ENCODE measurements at regions not wholly inside any gene's neighbourhood (a gene's known extent, or its start where the extent isn't known, plus 50 kb on each side); places are given as distances from the start of the nearest gene placed in this dataset.

DNA sequence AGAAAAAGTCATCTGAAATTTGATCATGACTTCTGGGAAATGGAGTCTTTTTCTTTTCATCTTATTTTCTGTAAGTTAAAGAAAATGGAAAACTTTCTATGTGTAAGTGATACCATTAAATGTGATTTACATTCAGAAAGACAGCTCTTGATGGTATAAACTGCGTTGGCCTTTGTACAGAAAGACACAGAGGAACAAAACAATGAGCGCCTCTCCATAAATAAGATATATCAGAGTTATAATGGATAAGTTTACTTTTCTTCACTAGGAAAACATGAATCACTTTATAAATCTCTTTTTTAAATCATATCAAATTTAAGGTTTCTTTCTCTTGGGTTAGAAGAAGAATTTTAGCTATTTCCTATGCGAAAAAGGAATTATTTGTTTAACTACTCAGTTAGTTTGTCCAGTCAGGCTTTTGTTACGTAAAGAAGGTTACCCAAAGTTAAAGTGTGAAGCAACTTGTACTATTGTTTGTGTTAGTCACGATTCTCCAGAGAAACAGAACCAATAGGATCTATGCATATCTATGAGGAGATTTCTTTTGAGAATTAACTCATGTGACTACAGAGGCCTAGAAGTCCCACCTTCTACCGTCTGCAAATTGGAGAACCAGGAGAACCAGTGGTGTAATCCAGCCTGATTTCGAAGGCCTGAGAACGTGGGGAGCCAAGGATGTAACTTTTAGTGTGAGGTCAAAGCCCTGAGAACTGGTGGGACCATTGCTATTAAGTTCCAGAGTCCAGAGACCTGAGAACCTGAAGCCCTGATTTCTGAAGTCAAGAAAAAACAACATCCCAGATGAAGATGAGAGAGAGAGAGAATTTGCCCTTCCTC lies 295.4 kb upstream of the KCNJ16 start:
- Histone ChIP-seq H3K9me3 (ENCODE audit: low read depth) (no peaks in the 10 kb centered on the region), H3K27ac (no peak overlapping the region), H3K79me2 (ENCODE audit: insufficient read depth) (no peaks in the 10 kb centered on the region), H3K36me3 (ENCODE audit: low read depth) (no peaks in the 10 kb centered on the region), H3K9me2 (ENCODE audit: insufficient read depth) (no peaks in the 10 kb centered on the region), H3F3A (ENCODE audit: insufficient read depth) (no peaks in the 10 kb centered on the region), H4K20me1 (ENCODE audit: insufficient read depth) (no peaks in the 10 kb centered on the region), H3K4me2 (ENCODE audit: unreplicated experiment) (no peak overlapping the region), H2AFZ (no peak overlapping the region), H3K4me3 (no peak overlapping the region), H3K4me1 (ENCODE audit: insufficient read depth) (no peaks in the 10 kb centered on the region), H3K9ac (no peak overlapping the region), H3K27me3 (replicated peaks; ENCODE audit: insufficient read depth) (no peaks in the 10 kb centered on the region)
- no peak for TF ChIP-seq EZH2phosphoT487 (IDR thresholded peaks at IDR 0.05; ENCODE audit: insufficient read depth, low read depth)
- no peak for TF ChIP-seq EZH2 (IDR thresholded peaks at IDR 0.05; ENCODE audit: insufficient read depth, poor library complexity, severe bottlenecking)
- WGBS, 2 experiments (ENCODE audit: low coverage in 1 of 2, low lambda C conversion rate in 2 of 2, missing lambda C conversion rate in 2 of 2): 67 to 68% methylated on average over 8 of the region's 8 CpGs
- in situ Hi-C loops (cut with MboI): no loop called here
- no peak for DNase-seq

DNA sequence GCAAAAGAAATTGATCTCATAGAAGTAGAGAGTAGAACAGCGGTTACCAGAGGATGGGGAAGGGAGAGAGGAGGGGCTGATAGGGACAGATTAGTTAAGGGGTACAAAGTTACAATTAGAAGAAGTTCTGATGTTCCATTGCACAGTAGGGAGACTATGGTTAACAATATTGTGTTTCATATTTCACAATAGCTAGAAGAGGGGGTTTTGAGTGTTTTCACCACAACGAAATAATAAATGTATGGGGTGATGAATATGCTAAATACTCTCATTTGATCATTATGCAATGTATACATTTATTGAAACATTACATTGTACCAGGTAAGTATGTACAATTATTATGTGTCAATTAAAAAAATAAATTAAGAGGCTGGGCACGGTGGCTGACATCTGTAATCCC lies 291.2 kb upstream of the KCNJ16 start:
- H4K20me1 ChIP-seq (ENCODE audit: insufficient read depth): no peaks in the 10 kb centered on the region
- H3F3A ChIP-seq (ENCODE audit: insufficient read depth): no peaks in the 10 kb centered on the region
- H3K9ac ChIP-seq: no peak overlapping the region
- 79 to 84% methylated on average over 3 of the region's 3 CpGs for WGBS, 2 experiments (ENCODE audit: low coverage in 1 of 2, low lambda C conversion rate in 2 of 2, missing lambda C conversion rate in 2 of 2)
- in situ Hi-C loops (cut with MboI): no loop called here
- no peak overlapping the region for H3K4me2 ChIP-seq (ENCODE audit: unreplicated experiment)
- H3K4me1 ChIP-seq (ENCODE audit: insufficient read depth): no peaks in the 10 kb centered on the region
- DNase-seq: no peak
- no peaks in the 10 kb centered on the region for H3K79me2 ChIP-seq (ENCODE audit: insufficient read depth)
- no peaks in the 10 kb centered on the region for H3K9me2 ChIP-seq (ENCODE audit: insufficient read depth)
- H3K4me3 ChIP-seq: no peak overlapping the region
- H2AFZ ChIP-seq: no peak overlapping the region
- no peak for TF ChIP-seq EZH2phosphoT487 (IDR thresholded peaks at IDR 0.05; ENCODE audit: insufficient read depth, low read depth)
- H3K27ac ChIP-seq: no peak overlapping the region
- no peaks in the 10 kb centered on the region for H3K9me3 ChIP-seq (ENCODE audit: low read depth)
- H3K27me3 ChIP-seq (replicated peaks; ENCODE audit: insufficient read depth): no peaks in the 10 kb centered on the region
- H3K36me3 ChIP-seq (ENCODE audit: low read depth): no peaks in the 10 kb centered on the region

DNA sequence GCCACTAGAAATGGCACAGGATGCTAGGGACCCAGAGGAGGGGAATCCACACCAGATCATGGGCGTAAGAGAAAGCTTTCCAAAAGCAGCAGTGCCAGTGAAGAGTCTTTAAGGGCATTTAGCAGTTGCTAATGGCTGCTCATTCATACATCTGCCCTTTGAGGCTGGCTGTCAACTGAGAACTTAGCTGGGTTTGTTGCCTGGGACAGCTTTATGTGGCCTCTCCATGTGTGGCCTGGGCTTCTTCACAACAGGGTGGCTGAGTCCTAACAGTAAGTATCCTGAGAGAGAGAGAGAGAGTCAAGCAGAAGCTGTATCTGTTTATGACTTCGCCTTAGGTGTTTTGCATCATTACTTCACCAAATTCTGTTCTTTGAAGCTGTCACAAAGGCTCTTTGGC lies 286.1 kb upstream of the KCNJ16 start:
- no peak overlapping the region for H3K4me2 ChIP-seq (ENCODE audit: unreplicated experiment)
- no peak for DNase-seq
- H3K9me2 ChIP-seq (ENCODE audit: insufficient read depth): no peaks in the 10 kb centered on the region
- no peaks in the 10 kb centered on the region for H3K9me3 ChIP-seq (ENCODE audit: low read depth)
- H3K27me3 ChIP-seq (replicated peaks; ENCODE audit: insufficient read depth): no peaks in the 10 kb centered on the region
- H3K9ac ChIP-seq: no peak overlapping the region
- in situ Hi-C loops (cut with MboI): no loop called here
- 91 to 92% methylated on average over 2 of the region's 2 CpGs for WGBS, 2 experiments (ENCODE audit: low coverage in 1 of 2, low lambda C conversion rate in 2 of 2, missing lambda C conversion rate in 2 of 2)
- H3K79me2 ChIP-seq (ENCODE audit: insufficient read depth): no peaks in the 10 kb centered on the region
- no peaks in the 10 kb centered on the region for H3K4me1 ChIP-seq (ENCODE audit: insufficient read depth)
- no peaks in the 10 kb centered on the region for H3F3A ChIP-seq (ENCODE audit: insufficient read depth)
- no peak overlapping the region for H3K4me3 ChIP-seq
- H3K36me3 ChIP-seq (ENCODE audit: low read depth): no peaks in the 10 kb centered on the region
- TF ChIP-seq EZH2phosphoT487 (IDR thresholded peaks at IDR 0.05; ENCODE audit: insufficient read depth, low read depth): no peak
- TF ChIP-seq EZH2 (IDR thresholded peaks at IDR 0.05; ENCODE audit: insufficient read depth, poor library complexity, severe bottlenecking): no peak
- H4K20me1 ChIP-seq (ENCODE audit: insufficient read depth): no peaks in the 10 kb centered on the region
- H3K27ac ChIP-seq: no peak overlapping the region
- H2AFZ ChIP-seq: no peak overlapping the region

DNA sequence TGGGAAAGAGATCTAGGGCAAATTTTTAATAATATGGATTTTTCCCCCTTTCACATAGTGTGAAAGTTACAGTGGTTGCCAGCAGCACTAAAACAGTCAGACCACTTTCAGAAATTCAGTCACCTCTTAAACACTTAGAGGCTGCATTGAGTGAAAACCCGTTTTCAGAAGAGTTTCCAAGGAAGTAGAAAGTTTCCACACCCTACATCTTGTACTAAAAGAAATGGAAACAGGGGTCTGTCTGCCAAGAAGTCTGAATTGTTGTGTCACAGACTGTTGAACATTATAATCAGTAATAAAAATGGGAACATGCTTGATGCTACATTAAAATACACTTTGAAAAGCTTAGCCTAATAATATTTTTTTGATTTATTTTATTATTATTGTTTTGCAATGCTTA lies 278.9 kb upstream of the KCNJ16 start:
- DNase-seq: no peak
- TF ChIP-seq EZH2 (IDR thresholded peaks at IDR 0.05; ENCODE audit: insufficient read depth, poor library complexity, severe bottlenecking) (no peak), EZH2phosphoT487 (IDR thresholded peaks at IDR 0.05; ENCODE audit: insufficient read depth, low read depth) (no peak)
- no peaks in the 10 kb centered on the region for H3K79me2 ChIP-seq (ENCODE audit: insufficient read depth)
- in situ Hi-C loops (cut with MboI): no loop called here
- no peaks in the 10 kb centered on the region for H4K20me1 ChIP-seq (ENCODE audit: insufficient read depth)
- no peak overlapping the region for H3K9ac ChIP-seq
- no peaks in the 10 kb centered on the region for H3K9me3 ChIP-seq (ENCODE audit: low read depth)
- no peaks in the 10 kb centered on the region for H3K4me1 ChIP-seq (ENCODE audit: insufficient read depth)
- H3K9me2 ChIP-seq (ENCODE audit: insufficient read depth): no peaks in the 10 kb centered on the region
- 10 to 44% methylated on average over 1 of the region's 1 CpG for WGBS, 2 experiments (ENCODE audit: low coverage in 1 of 2, low lambda C conversion rate in 2 of 2, missing lambda C conversion rate in 2 of 2)
- no peaks in the 10 kb centered on the region for H3K27me3 ChIP-seq (replicated peaks; ENCODE audit: insufficient read depth)
- H2AFZ ChIP-seq: no peak overlapping the region
- no peak overlapping the region for H3K4me2 ChIP-seq (ENCODE audit: unreplicated experiment)
- no peaks in the 10 kb centered on the region for H3K36me3 ChIP-seq (ENCODE audit: low read depth)
- no peak overlapping the region for H3K4me3 ChIP-seq
- H3F3A ChIP-seq (ENCODE audit: insufficient read depth): no peaks in the 10 kb centered on the region
- no peak overlapping the region for H3K27ac ChIP-seq

All from GM23248 (cell line).